ENCODE measurements at regions not wholly inside any gene's neighbourhood (a gene's known extent, or its start where the extent isn't known, plus 50 kb on each side); places are given as distances from the start of the nearest gene placed in this dataset.

GRCh38 chr15:66950114-66950513, 115.3 kb upstream of the SMAD3 start:
- no peak for DNase-seq

GRCh38 chr15:66951531-66952320, 113.7 kb upstream of the SMAD3 start:
- DNase-seq, result no peak

- DNase-seq, result no peak
Observed at GRCh38 chr15:66952756-66953522, 112.5 kb upstream of the SMAD3 start.

GRCh38 chr15:66953523-66954229, 111.7 kb upstream of the SMAD3 start:
- no peak for DNase-seq

GRCh38 chr15:66954601-66955000, 110.8 kb upstream of the SMAD3 start:
- peak; percentile 28 for DNase-seq

GRCh38 chr15:66955001-66955516, 110.3 kb upstream of the SMAD3 start:
- no peak for DNase-seq

GRCh38 chr15:66955871-66956585, 109.4 kb upstream of the SMAD3 start:
- DNase-seq, result no peak

GRCh38 chr15:66956672-66957430, 108.6 kb upstream of the SMAD3 start:
- no peak for DNase-seq

GRCh38 chr15:66957431-66957720, 108.0 kb upstream of the SMAD3 start:
- DNase-seq, result no peak

- DNase-seq, result no peak
Observed at GRCh38 chr15:66959066-66959465, 106.3 kb upstream of the SMAD3 start.

GRCh38 chr15:66959875-66960274, 105.5 kb upstream of the SMAD3 start:
- DNase-seq, result no peak

- no peak for DNase-seq
Observed at GRCh38 chr15:66960519-66960918, 104.9 kb upstream of the SMAD3 start.

- no peak for DNase-seq
Observed at GRCh38 chr15:66961407-66961884, 104.0 kb upstream of the SMAD3 start.

GRCh38 chr15:66961901-66962300, 103.5 kb upstream of the SMAD3 start:
- DNase-seq, result no peak

- DNase-seq, result no peak
Observed at GRCh38 chr15:66962522-66962921, 102.9 kb upstream of the SMAD3 start.

GRCh38 chr15:66963084-66963483, 102.3 kb upstream of the SMAD3 start:
- no peak for DNase-seq

GRCh38 chr15:66963710-66964109, 101.7 kb upstream of the SMAD3 start:
- DNase-seq, result no peak

GRCh38 chr15:66964111-66964738, 101.2 kb upstream of the SMAD3 start:
- peak; percentile 54 for DNase-seq

GRCh38 chr15:66964791-66965190, 100.6 kb upstream of the SMAD3 start:
- DNase-seq, result no peak

- DNase-seq, result no peak
Observed at GRCh38 chr15:66965201-66965900, 100.1 kb upstream of the SMAD3 start.

GRCh38 chr15:66966256-66966655, 99.1 kb upstream of the SMAD3 start:
- DNase-seq, result no peak
